Hepatocyte (in vitro differentiated cells): ENCODE measurements at regions not wholly inside any gene's neighbourhood (a gene's known extent, or its start where the extent isn't known, plus 50 kb on each side); places are given as distances from the start of the nearest gene placed in this dataset.

Experiments used
- EZH2 ChIP-seq: fragments of 200-600 bp; sonication (generic); IDR thresholded peaks from 2 replicates; pipeline ENCODE4 v1.6.1; 2016; ENCODE audit warnings: antibody characterized with exemption, mild to moderate bottlenecking, borderline replicate concordance
- TF ChIP-seq, protein P1 (sequence below): fragments of 200-600 bp; sonication (generic); IDR thresholded peaks from 2 replicates; pipeline ENCODE4 v1.5.1; 2016; ENCODE audit warnings: antibody characterized with exemption, mild to moderate bottlenecking; ENCODE audit not compliant: poor library complexity

DNA sequence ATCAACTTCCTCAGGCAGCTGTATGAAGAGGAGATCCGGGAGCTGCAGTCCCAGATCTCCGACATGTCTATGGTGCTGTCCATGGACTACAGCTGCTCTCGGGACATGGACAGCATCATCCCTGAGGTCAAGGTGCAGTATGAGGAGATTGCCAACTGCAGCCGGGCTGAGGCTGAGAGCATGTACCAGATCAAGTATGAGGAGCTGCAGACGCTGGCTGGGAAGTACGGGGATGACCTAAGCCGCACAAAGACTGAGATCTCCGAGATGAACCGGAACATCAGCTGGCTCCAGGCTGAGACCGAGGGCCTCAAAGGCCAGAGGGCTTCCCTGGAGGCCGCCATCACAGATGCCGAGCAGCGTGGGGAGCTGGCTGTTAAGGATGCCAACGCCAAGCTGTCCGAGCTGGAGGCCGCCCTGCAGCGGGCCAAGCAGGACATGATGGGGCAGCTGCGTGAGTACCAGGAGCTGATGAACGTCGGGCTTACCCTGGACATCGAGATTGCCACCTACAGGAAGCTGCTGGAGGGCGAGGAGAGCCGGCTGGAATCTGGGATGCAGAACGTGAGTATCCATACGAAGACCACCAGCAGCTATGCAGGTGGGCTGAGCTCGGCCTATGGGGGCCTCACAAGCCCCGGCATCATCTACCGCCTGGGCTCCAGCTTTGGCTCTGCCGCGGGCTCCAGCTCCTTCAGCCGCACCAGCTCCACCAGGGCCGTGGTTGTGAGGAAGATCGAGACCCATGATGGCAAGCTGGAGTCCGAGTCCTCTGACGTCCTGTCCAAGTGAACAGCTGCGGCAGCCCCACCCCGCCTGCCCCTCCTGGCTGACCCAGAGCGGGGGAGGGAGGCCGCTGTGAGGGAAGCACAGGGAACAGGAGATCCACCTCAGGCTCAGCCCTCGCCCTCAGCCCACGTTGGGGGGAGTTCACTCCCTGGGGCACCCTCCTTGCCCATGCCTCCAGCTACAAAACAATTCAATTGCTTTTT is 84.0 kb downstream of the SEC61B start:
- TF ChIP-seq, protein P1, sequence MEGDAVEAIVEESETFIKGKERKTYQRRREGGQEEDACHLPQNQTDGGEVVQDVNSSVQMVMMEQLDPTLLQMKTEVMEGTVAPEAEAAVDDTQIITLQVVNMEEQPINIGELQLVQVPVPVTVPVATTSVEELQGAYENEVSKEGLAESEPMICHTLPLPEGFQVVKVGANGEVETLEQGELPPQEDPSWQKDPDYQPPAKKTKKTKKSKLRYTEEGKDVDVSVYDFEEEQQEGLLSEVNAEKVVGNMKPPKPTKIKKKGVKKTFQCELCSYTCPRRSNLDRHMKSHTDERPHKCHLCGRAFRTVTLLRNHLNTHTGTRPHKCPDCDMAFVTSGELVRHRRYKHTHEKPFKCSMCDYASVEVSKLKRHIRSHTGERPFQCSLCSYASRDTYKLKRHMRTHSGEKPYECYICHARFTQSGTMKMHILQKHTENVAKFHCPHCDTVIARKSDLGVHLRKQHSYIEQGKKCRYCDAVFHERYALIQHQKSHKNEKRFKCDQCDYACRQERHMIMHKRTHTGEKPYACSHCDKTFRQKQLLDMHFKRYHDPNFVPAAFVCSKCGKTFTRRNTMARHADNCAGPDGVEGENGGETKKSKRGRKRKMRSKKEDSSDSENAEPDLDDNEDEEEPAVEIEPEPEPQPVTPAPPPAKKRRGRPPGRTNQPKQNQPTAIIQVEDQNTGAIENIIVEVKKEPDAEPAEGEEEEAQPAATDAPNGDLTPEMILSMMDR = no peak
- TF ChIP-seq EZH2 = no peak
